ENCODE measurements at regions not wholly inside any gene's neighbourhood (a gene's known extent, or its start where the extent isn't known, plus 50 kb on each side); places are given as distances from the start of the nearest gene placed in this dataset.

- TF ChIP-seq RNF219 (CRISPR knock-in tag; IDR thresholded peaks at IDR 0.05): no peak
- no peak for TF ChIP-seq ZNF703 (CRISPR knock-in tag; IDR thresholded peaks at IDR 0.05; ENCODE audit: borderline replicate concordance)
- TF ChIP-seq ZBTB42 (CRISPR knock-in tag; IDR thresholded peaks at IDR 0.05): no peak
- TF ChIP-seq PHF5A (CRISPR knock-in tag; IDR thresholded peaks at IDR 0.05; ENCODE audit: low read depth, unreplicated experiment): no peak
- TF ChIP-seq ZNF225 (CRISPR knock-in tag; IDR thresholded peaks at IDR 0.05): no peak
- no peak for TF ChIP-seq TCF7L2 (IDR thresholded peaks at IDR 0.05; ENCODE audit: low read depth, low read length)
- TF ChIP-seq ZNF639 (CRISPR knock-in tag; conservative IDR thresholded peaks at IDR 0.05): no peak
- TF ChIP-seq KLF6 (CRISPR knock-in tag; IDR thresholded peaks at IDR 0.05): no peak
- no peak for TF ChIP-seq GATAD1 (CRISPR knock-in tag; IDR thresholded peaks at IDR 0.05)
- no peak for TF ChIP-seq CHCHD3 (CRISPR knock-in tag; IDR thresholded peaks at IDR 0.05)
- no peak for TF ChIP-seq CTCF (CRISPR knock-in tag; IDR thresholded peaks at IDR 0.05)
- TF ChIP-seq IKZF1 (IDR thresholded peaks at IDR 0.05): no peak
- no peak for TF ChIP-seq ZBTB44 (CRISPR knock-in tag; IDR thresholded peaks at IDR 0.05)
- TF ChIP-seq ZNF331 (CRISPR knock-in tag; IDR thresholded peaks at IDR 0.05): no peak
Measured at GRCh38 chr2:129791712-129792111, 187.8 kb upstream of the RAB6C start (continued).
